Astrocyte (in vitro differentiated cells and primary cell): ENCODE measurements at regions not wholly inside any gene's neighbourhood (a gene's known extent, or its start where the extent isn't known, plus 50 kb on each side); places are given as distances from the start of the nearest gene placed in this dataset.

Experiments
- DNase-seq: peaks from one replicate; pipeline ENCODE4 v3.0.0-alpha.2; 2010; ENCODE audit warnings: low read depth
- FAIRE-seq: peaks from 2 replicates; lab custom pipeline; 2011; peaks lifted over from hg19 to GRCh38; lab: Jason Lieb, UNC
- H2AFZ ChIP-seq: 2 replicates; pipeline ENCODE4 v1.6.0; 2012; ENCODE audit warnings: low read depth, low read length, inconsistent platforms
- H3K27ac ChIP-seq: 2 replicates; pipeline ENCODE4 v1.5.1; 2011; ENCODE audit warnings: low read depth, low read length, inconsistent platforms
- H3K27me3 ChIP-seq: 2 replicates; pipeline ENCODE4 v1.6.0; 2011; ENCODE audit warnings: low read length, inconsistent platforms; ENCODE audit not compliant: insufficient read depth
- H3K36me3 ChIP-seq: 2 replicates; pipeline ENCODE4 v1.5.1; 2011; ENCODE audit warnings: low read length, inconsistent platforms; ENCODE audit not compliant: insufficient read depth
- H3K4me1 ChIP-seq: 2 replicates; pipeline ENCODE4 v1.5.1; 2011; ENCODE audit warnings: low read length, inconsistent platforms; ENCODE audit not compliant: insufficient read depth
- H3K4me2 ChIP-seq: 2 replicates; pipeline ENCODE4 v1.6.0; 2012; ENCODE audit warnings: low read length, inconsistent platforms
- H3K4me3 ChIP-seq: 2 replicates; pipeline ENCODE4 v1.5.1; 2011; ENCODE audit warnings: low read depth, mild to moderate bottlenecking, low read length, inconsistent platforms; ENCODE audit not compliant: insufficient read depth
- H3K79me2 ChIP-seq: 2 replicates; pipeline ENCODE4 v1.6.0; 2012; ENCODE audit warnings: mild to moderate bottlenecking, low read length, inconsistent platforms; ENCODE audit not compliant: insufficient read depth
- H3K9ac ChIP-seq: 2 replicates; pipeline ENCODE4 v1.6.0; 2012; ENCODE audit warnings: mild to moderate bottlenecking, low read length, inconsistent platforms
- H3K9me3 ChIP-seq: 2 replicates; pipeline ENCODE4 v1.5.1; 2012; ENCODE audit warnings: low read depth, mild to moderate bottlenecking, low read length, inconsistent platforms; ENCODE audit not compliant: insufficient read depth
- H4K20me1 ChIP-seq: 2 replicates; pipeline ENCODE4 v1.6.0; 2012; ENCODE audit warnings: low read length, inconsistent platforms; ENCODE audit not compliant: insufficient read depth
- H3K27ac Mint-ChIP-seq: one replicate; pipeline ENCODE4 v1.8.0; 2021; ENCODE audit warnings: mild to moderate bottlenecking, mixed read lengths; ENCODE audit not compliant: unreplicated experiment
- H3K27me3 Mint-ChIP-seq: one replicate; pipeline ENCODE4 v1.8.0; 2021; ENCODE audit warnings: low read depth, mixed read lengths; ENCODE audit not compliant: unreplicated experiment
- H3K36me3 Mint-ChIP-seq: one replicate; pipeline ENCODE4 v1.8.0; 2021; ENCODE audit warnings: low read depth, mixed read lengths; ENCODE audit not compliant: unreplicated experiment
- H3K4me1 Mint-ChIP-seq: one replicate; pipeline ENCODE4 v1.8.0; 2021; ENCODE audit warnings: low read depth, mixed read lengths; ENCODE audit not compliant: unreplicated experiment
- H3K4me3 Mint-ChIP-seq: one replicate; pipeline ENCODE4 v1.8.0; 2021; ENCODE audit warnings: mild to moderate bottlenecking, moderate library complexity, mixed read lengths; ENCODE audit not compliant: unreplicated experiment
- H3K9me3 Mint-ChIP-seq: one replicate; pipeline ENCODE4 v1.8.0; 2021; ENCODE audit warnings: mild to moderate bottlenecking, mixed read lengths; ENCODE audit not compliant: unreplicated experiment
- CTCF ChIP-seq: IDR thresholded peaks from 2 replicates; pipeline ENCODE4 v1.5.1; 2011; ENCODE audit warnings: low read depth, mild to moderate bottlenecking, inconsistent platforms, low read length, moderate library complexity; ENCODE audit not compliant: insufficient read depth
- EZH2 ChIP-seq: IDR thresholded peaks from 2 replicates; pipeline ENCODE4 v1.6.1; 2012; ENCODE audit warnings: mild to moderate bottlenecking, low read length, inconsistent platforms; ENCODE audit not compliant: insufficient read depth

GRCh38 chr12:118606690-118607089 lies 230.3 kb downstream of the SUDS3 start:
- H3K27me3 ChIP-seq = no peaks in the 10 kb centered on the region
- no peaks in the 10 kb centered on the region for H4K20me1 ChIP-seq
- no peak overlapping the region for H3K4me2 ChIP-seq
- no peaks in the 10 kb centered on the region for H3K4me1 ChIP-seq
- Mint-ChIP-seq H3K9me3 (peaks cover 2% of the 10 kb centered on the region), H3K4me3 (no peak overlapping the region), H3K27me3 (peaks cover 18% of the 10 kb centered on the region), H3K27ac (no peak overlapping the region), H3K4me1 (no peaks in the 10 kb centered on the region), H3K36me3 (no peaks in the 10 kb centered on the region)
- FAIRE-seq (no peak), DNase-seq (no peak)
- H3K79me2 ChIP-seq = no peaks in the 10 kb centered on the region
- H3K27ac ChIP-seq = no peak overlapping the region
- no peak overlapping the region for H3K4me3 ChIP-seq
- H3K36me3 ChIP-seq = no peaks in the 10 kb centered on the region
- H2AFZ ChIP-seq = no peak overlapping the region
- H3K9me3 ChIP-seq = peaks cover 4% of the 10 kb centered on the region
- no peak overlapping the region for H3K9ac ChIP-seq
- TF ChIP-seq EZH2 (no peak), CTCF (no peak)

GRCh38 chr12:118607831-118608230 lies 231.5 kb downstream of the SUDS3 start:
- no peak for TF ChIP-seq CTCF
- no peak for TF ChIP-seq EZH2
- no peak for FAIRE-seq
- H3K27me3 Mint-ChIP-seq = peaks cover 16% of the 10 kb centered on the region

GRCh38 chr12:118608770-118609344 lies 232.5 kb downstream of the SUDS3 start:
- no peak overlapping the region for H3K4me2 ChIP-seq
- H3K27me3 ChIP-seq = no peaks in the 10 kb centered on the region
- TF ChIP-seq CTCF (no peak), EZH2 (no peak)
- H3K4me3 ChIP-seq = no peak overlapping the region
- H3K4me1 ChIP-seq = no peaks in the 10 kb centered on the region
- no peak for FAIRE-seq
- H3K9ac ChIP-seq = no peak overlapping the region
- Mint-ChIP-seq H3K27ac (no peak overlapping the region), H3K4me3 (no peak overlapping the region), H3K9me3 (peaks cover 2% of the 10 kb centered on the region), H3K36me3 (no peaks in the 10 kb centered on the region), H3K27me3 (peaks cover 16% of the 10 kb centered on the region), H3K4me1 (no peaks in the 10 kb centered on the region)
- no peak overlapping the region for H2AFZ ChIP-seq
- DNase-seq = no peak
- no peaks in the 10 kb centered on the region for H3K36me3 ChIP-seq
- H3K27ac ChIP-seq = no peak overlapping the region
- H4K20me1 ChIP-seq = no peaks in the 10 kb centered on the region
- peaks cover 4% of the 10 kb centered on the region for H3K9me3 ChIP-seq
- H3K79me2 ChIP-seq = no peaks in the 10 kb centered on the region

More at GRCh38 chr12:118607831-118608230, 231.5 kb downstream of the SUDS3 start:
- Histone ChIP-seq H3K4me3 (no peak overlapping the region), H3K4me2 (no peak overlapping the region), H3K9ac (no peak overlapping the region), H3K9me3 (peaks cover 4% of the 10 kb centered on the region), H3K79me2 (no peaks in the 10 kb centered on the region), H3K4me1 (no peaks in the 10 kb centered on the region), H2AFZ (no peak overlapping the region), H4K20me1 (no peaks in the 10 kb centered on the region), H3K27me3 (no peaks in the 10 kb centered on the region), H3K27ac (no peak overlapping the region), H3K36me3 (no peaks in the 10 kb centered on the region)
- Mint-ChIP-seq H3K4me1 (no peaks in the 10 kb centered on the region), H3K27ac (no peak overlapping the region), H3K36me3 (no peaks in the 10 kb centered on the region), H3K4me3 (no peak overlapping the region), H3K9me3 (peaks cover 2% of the 10 kb centered on the region)
- no peak for DNase-seq
